Lower lobe of right lung (tissue), 2 donors: ENCODE measurements at regions not wholly inside any gene's neighbourhood (a gene's known extent, or its start where the extent isn't known, plus 50 kb on each side); places are given as distances from the start of the nearest gene placed in this dataset.

Experiments used
- ATAC-seq, 2 donors: fragments of 200-7000 bp; cut with Tn5 transposase; one replicate each; pipeline ENCODE4 v1.9.1; 2020 to 2022; ENCODE audit warnings: mild to moderate bottlenecking in 2 of 2, moderate library complexity in 2 of 2
- DNase-seq: peaks from one replicate; pipeline ENCODE4 v3.0.0-alpha.2; 2020
- H3K27ac ChIP-seq: fragments of 200-600 bp; one replicate; pipeline ENCODE4 v1.8.0; 2022
- H3K27me3 ChIP-seq: fragments of 200-600 bp; one replicate; pipeline ENCODE4 v1.8.0; 2022; ENCODE audit warnings: low read depth
- H3K36me3 ChIP-seq: fragments of 200-600 bp; one replicate; pipeline ENCODE4 v1.8.0; 2022; ENCODE audit warnings: mild to moderate bottlenecking
- H3K4me1 ChIP-seq: fragments of 200-600 bp; one replicate; pipeline ENCODE4 v1.8.0; 2022
- H3K4me3 ChIP-seq: fragments of 200-600 bp; one replicate; pipeline ENCODE4 v1.8.0; 2022; ENCODE audit warnings: mild to moderate bottlenecking
- H3K9me3 ChIP-seq: fragments of 200-600 bp; one replicate; pipeline ENCODE4 v1.8.0; 2022
- CTCF ChIP-seq: fragments of 200-600 bp; IDR thresholded peaks from one replicate; pipeline ENCODE4 v1.8.0; 2022; ENCODE audit warnings: antibody characterized with exemption, mild to moderate bottlenecking
- intact Hi-C: fragments of 100-400 bp; cut with DNase I; formaldehyde crosslinking; loops from one replicate; pipeline ENCODE4 v1.11.0; 2022
- donor health status: DM: no; HTN: yes; CAD: no; lungs with severe emphysema.

GRCh38 chr1:172776071-172776470 lies 117.2 kb downstream of the FASLG start:
- ATAC-seq: peak; percentile 10 to 19

GRCh38 chr1:172777767-172778166 lies 118.9 kb downstream of the FASLG start:
- no peak for DNase-seq
- Histone ChIP-seq H3K27ac (no peak overlapping the region), H3K36me3 (no peaks in the 10 kb centered on the region), H3K9me3 (peaks cover 2% of the 10 kb centered on the region), H3K4me3 (no peak overlapping the region), H3K4me1 (no peaks in the 10 kb centered on the region), H3K27me3 (no peaks in the 10 kb centered on the region)
- TF ChIP-seq CTCF: no peak
- intact Hi-C loops: no loop called here
- ATAC-seq: no peak

More at GRCh38 chr1:172776071-172776470, 117.2 kb downstream of the FASLG start:
- no peak for TF ChIP-seq CTCF
- intact Hi-C loops: no loop called here
- H3K36me3 ChIP-seq: no peaks in the 10 kb centered on the region
- H3K27me3 ChIP-seq: no peaks in the 10 kb centered on the region
- H3K4me1 ChIP-seq: no peaks in the 10 kb centered on the region
- peak overlapping the region; percentile 81 for H3K27ac ChIP-seq
- no peaks in the 10 kb centered on the region for H3K9me3 ChIP-seq
- no peak for DNase-seq
- H3K4me3 ChIP-seq: no peak overlapping the region

- TF ChIP-seq CTCF: peak; percentile 29
- no peaks in the 10 kb centered on the region for H3K4me1 ChIP-seq
- DNase-seq: no peak
- intact Hi-C loops: no loop called here
- H3K27me3 ChIP-seq: no peaks in the 10 kb centered on the region
- peak overlapping the region; percentile 70 for H3K27ac ChIP-seq
- peak overlapping the region; percentile 14 for H3K4me3 ChIP-seq
- peak in 1 of 2 donors; percentile 7 for ATAC-seq
- H3K9me3 ChIP-seq: peaks cover 6% of the 10 kb centered on the region
- H3K36me3 ChIP-seq: no peaks in the 10 kb centered on the region
These were observed 119.9 kb downstream of the FASLG start for GRCh38 chr1:172778456-172779455.

- Histone ChIP-seq H3K4me3 (peak overlapping the region; percentile 14), H3K9me3 (peaks cover 6% of the 10 kb centered on the region), H3K4me1 (no peaks in the 10 kb centered on the region), H3K27ac (peak overlapping the region; percentile 70), H3K36me3 (no peaks in the 10 kb centered on the region), H3K27me3 (no peaks in the 10 kb centered on the region)
- DNase-seq (no peak), ATAC-seq (peak; percentile 37 to 45)
- no peak for TF ChIP-seq CTCF
- intact Hi-C loops: no loop called here
These were observed 120.6 kb downstream of the FASLG start for GRCh38 chr1:172779491-172779890.

- intact Hi-C loops: no loop called here
These were observed 122.7 kb downstream of the FASLG start for GRCh38 chr1:172781513-172782140.

More at GRCh38 chr1:172781513-172782140, 122.7 kb downstream of the FASLG start:
- H3K36me3 ChIP-seq: no peaks in the 10 kb centered on the region
- no peak for TF ChIP-seq CTCF
- peaks cover 6% of the 10 kb centered on the region for H3K9me3 ChIP-seq
- ATAC-seq (no peak), DNase-seq (no peak)
- no peak overlapping the region for H3K4me3 ChIP-seq
- no peak overlapping the region for H3K27ac ChIP-seq
- no peaks in the 10 kb centered on the region for H3K27me3 ChIP-seq
- no peaks in the 10 kb centered on the region for H3K4me1 ChIP-seq
